ENCODE measurements at regions not wholly inside any gene's neighbourhood (a gene's known extent, or its start where the extent isn't known, plus 50 kb on each side); places are given as distances from the start of the nearest gene placed in this dataset.
"Not testable (repeated sequence)": the region's sequence is repeated elsewhere in the genome, so short reads cannot be mapped to it uniquely, and the experiment has no call there.

DNA sequence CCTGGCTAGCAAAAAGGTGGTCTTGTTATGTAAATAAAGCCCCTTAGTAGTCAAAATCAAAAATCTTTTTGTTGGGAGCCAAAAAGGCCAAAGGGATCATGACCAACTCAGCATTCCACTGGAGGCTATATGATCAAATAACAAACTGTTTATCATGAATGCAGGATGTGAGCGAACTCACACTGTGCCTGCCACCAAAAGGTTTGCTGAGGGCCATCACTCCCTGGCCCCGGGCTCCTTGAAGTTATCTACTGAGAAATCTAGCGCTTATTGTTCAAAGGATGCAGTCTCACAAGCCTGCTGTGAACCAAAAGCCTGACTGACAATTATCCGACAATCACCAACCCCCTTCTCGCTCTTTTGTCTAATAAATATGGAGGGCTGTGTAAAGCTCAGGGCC is 107.2 kb upstream of the DDHD1 start:
- no peak for DNase-seq (ENCODE audit: low read depth, low spot score)
- TF ChIP-seq, protein P1, sequence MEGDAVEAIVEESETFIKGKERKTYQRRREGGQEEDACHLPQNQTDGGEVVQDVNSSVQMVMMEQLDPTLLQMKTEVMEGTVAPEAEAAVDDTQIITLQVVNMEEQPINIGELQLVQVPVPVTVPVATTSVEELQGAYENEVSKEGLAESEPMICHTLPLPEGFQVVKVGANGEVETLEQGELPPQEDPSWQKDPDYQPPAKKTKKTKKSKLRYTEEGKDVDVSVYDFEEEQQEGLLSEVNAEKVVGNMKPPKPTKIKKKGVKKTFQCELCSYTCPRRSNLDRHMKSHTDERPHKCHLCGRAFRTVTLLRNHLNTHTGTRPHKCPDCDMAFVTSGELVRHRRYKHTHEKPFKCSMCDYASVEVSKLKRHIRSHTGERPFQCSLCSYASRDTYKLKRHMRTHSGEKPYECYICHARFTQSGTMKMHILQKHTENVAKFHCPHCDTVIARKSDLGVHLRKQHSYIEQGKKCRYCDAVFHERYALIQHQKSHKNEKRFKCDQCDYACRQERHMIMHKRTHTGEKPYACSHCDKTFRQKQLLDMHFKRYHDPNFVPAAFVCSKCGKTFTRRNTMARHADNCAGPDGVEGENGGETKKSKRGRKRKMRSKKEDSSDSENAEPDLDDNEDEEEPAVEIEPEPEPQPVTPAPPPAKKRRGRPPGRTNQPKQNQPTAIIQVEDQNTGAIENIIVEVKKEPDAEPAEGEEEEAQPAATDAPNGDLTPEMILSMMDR (IDR thresholded peaks at IDR 0.05; ENCODE audit: low read depth, low read length): no peak
- CTCF ChIA-PET: no interaction called here

DNA sequence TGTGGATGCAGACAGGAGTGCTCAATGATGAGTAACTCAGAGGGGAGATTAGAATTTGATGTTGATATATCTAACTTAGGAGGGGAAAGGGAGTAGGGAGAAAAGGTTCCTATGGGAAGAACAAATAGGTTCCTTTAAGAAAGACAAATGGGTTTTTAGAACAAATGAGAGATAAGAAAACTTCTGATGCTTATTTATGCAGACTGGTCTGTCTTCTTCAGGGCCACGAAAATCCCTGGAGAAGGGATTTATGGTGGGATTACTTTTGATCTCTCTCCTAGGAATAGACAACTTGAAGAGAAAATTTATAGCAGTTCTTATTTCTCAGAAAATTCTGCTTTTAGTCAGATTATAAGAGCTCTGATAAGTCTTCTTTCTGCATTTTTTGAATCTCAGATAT is 99.0 kb upstream of the DDHD1 start:
- Histone ChIP-seq H3K27me3 (ENCODE audit: control insufficient read depth, insufficient read depth, low read length) (peaks cover 16% of the 10 kb centered on the region), H3K27ac (ENCODE audit: low read depth, low read length) (no peak overlapping the region), H3K4me3 (ENCODE audit: low read depth, low read length) (no peak overlapping the region), H3K9me3 (ENCODE audit: control insufficient read depth, insufficient read depth, low read length) (no peaks in the 10 kb centered on the region)
- POLR2A ChIA-PET: no interaction called here
- CTCF ChIA-PET: no interaction called here
- TF ChIP-seq, protein P1 (IDR thresholded peaks at IDR 0.05; ENCODE audit: low read depth, low read length): no peak
- DNase-seq (ENCODE audit: low read depth, low spot score): no peak

More for the DNA sequence above, 107.2 kb upstream of the DDHD1 start:
- Histone ChIP-seq H3K27ac (ENCODE audit: low read depth, low read length) (no peak overlapping the region), H3K4me3 (ENCODE audit: low read depth, low read length) (no peak overlapping the region), H3K9me3 (ENCODE audit: control insufficient read depth, insufficient read depth, low read length) (no peaks in the 10 kb centered on the region), H3K27me3 (ENCODE audit: control insufficient read depth, insufficient read depth, low read length) (no peaks in the 10 kb centered on the region)
- POLR2A ChIA-PET: no interaction called here

DNA sequence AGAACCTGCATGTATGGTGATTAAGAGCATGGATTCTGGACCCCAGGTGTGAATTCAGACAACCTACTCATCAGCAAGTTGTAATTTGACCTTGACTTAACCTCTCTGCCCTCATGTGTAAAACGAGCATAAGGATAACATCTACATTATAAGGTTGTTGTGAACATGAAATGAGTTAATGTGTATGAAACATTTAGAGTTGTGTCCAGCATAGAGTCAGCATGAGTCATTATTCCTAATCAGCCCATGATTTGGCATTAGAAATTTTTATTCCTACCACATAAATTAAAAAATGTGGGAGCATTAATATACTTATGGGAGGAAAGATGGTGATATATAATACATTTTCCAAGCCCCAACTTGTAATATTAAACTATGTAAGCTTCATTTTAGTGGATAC is 95.9 kb upstream of the DDHD1 start:
- POLR2A ChIA-PET: no interaction called here
- H3K27me3 ChIP-seq (ENCODE audit: control insufficient read depth, insufficient read depth, low read length): peaks cover 16% of the 10 kb centered on the region
- no peak overlapping the region for H3K27ac ChIP-seq (ENCODE audit: low read depth, low read length)
- CTCF ChIA-PET: interaction anchor here (1.4 kb wide), 1 partner anchor 31 kb away, joined by 5 read pairs; no protein-coding TSS in a partner anchor
- H3K9me3 ChIP-seq (ENCODE audit: control insufficient read depth, insufficient read depth, low read length): no peaks in the 10 kb centered on the region
- no peak overlapping the region for H3K4me3 ChIP-seq (ENCODE audit: low read depth, low read length)
- DNase-seq (ENCODE audit: low read depth, low spot score): no peak
- TF ChIP-seq, protein P1 (IDR thresholded peaks at IDR 0.05; ENCODE audit: low read depth, low read length): no peak

DNA sequence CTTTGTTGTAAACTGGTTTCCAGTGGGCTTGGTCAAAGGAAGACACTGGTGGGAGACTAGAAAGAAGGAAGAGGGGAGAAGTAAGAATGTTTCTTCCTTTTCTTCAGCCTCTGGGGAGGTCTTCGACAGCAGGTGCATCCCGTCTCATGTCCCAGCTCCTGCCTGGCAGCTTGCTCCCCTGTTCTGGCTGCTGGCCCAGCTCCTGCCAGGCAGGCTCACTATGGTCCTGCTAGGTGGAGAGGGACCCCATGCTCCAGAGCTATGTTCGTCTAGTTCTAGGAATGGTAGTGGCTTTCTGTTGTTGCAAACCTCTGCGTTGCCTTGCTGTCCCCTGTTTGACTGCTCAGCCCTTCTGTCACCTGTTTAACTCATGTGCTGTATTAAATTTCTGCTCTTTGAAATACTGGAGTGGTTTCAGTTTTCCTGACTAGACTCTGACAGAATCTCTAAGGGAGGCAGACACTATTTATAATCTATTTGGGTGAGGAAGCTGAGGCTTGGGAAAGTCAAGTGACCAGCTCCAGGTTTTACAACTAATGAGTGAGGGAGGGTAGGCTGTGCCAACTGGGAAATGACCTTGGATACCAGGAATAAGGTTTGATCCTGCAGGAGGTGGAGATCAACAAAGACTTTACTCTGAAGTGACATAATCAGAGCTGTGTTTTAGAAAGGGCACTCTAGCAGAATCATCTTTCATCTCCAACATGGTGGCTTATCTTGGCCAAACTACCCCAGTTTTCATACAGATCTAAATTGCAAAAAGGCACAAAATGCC is 94.7 kb upstream of the DDHD1 start:
- ChIA-PET POLR2A (no interaction called here), CTCF (interaction anchor here (2.2 kb wide), 1 partner anchor 48 kb away, joined by 9 read pairs; no protein-coding TSS in a partner anchor)
- TF ChIP-seq, protein P1 (IDR thresholded peaks at IDR 0.05; ENCODE audit: low read depth, low read length): no peak
- H3K4me3 ChIP-seq (ENCODE audit: low read depth, low read length): no peak overlapping the region
- peaks cover 13% of the 10 kb centered on the region for H3K27me3 ChIP-seq (ENCODE audit: control insufficient read depth, insufficient read depth, low read length)
- no peaks in the 10 kb centered on the region for H3K9me3 ChIP-seq (ENCODE audit: control insufficient read depth, insufficient read depth, low read length)
- DNase-seq (ENCODE audit: low read depth, low spot score): no peak
- no peak overlapping the region for H3K27ac ChIP-seq (ENCODE audit: low read depth, low read length)

DNA sequence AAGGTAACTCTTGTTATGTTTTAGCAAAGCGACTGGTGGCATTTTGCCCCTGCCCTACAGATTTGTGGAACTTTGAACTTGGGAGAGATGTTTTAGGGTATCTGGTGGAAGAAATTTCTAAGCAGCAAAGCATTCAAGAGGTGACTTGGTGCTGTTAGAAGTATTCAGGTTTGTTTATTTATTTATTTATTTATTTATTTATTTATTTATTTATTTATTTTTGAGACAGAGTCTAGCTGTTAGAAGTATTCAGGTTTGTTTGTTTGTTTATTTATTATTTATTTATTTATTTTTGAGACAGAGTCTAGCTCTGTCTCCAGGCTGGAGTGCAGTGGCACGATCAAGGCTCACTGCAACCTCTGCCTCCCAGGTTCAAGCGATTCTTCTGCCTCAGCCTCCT is 89.8 kb upstream of the DDHD1 start:
- POLR2A ChIA-PET; CTCF ChIA-PET; H3K27me3 ChIP-seq (ENCODE audit: control insufficient read depth, insufficient read depth, low read length); H3K4me3 ChIP-seq (ENCODE audit: low read depth, low read length); DNase-seq (ENCODE audit: low read depth, low spot score); H3K27ac ChIP-seq (ENCODE audit: low read depth, low read length); H3K9me3 ChIP-seq (ENCODE audit: control insufficient read depth, insufficient read depth, low read length): not testable (repeated sequence)
